GM12874 (cell line): ENCODE measurements at regions not wholly inside any gene's neighbourhood (a gene's known extent, or its start where the extent isn't known, plus 50 kb on each side); places are given as distances from the start of the nearest gene placed in this dataset.

Source experiments
- TF ChIP-seq, protein P1 (sequence below): IDR thresholded peaks from 2 replicates; pipeline ENCODE4 v1.5.1; 2011; ENCODE audit warnings: low read depth, mild to moderate bottlenecking, control low read depth, low read length, moderate library complexity; ENCODE audit not compliant: insufficient read depth

DNA sequence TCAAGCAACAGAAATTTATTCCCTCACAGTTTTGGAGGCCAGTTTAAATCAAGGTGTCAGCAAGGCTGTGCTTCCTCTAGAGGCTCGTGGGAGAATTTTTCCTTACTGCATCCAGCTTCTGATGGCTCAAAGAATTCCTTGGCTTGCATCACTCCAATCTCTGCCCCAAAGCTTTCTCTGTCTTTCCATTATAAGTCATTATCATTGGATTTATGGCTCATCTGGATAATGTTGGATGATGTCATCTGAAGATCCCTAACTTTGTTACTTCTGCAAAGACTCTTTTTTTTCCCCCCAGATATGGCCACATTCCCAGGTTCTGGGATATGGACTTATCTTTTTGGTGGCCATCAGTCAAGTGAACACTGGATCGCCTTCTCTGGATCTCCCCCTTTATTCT lies 146.3 kb upstream of the B3GAT2 start:
- TF ChIP-seq, protein P1, sequence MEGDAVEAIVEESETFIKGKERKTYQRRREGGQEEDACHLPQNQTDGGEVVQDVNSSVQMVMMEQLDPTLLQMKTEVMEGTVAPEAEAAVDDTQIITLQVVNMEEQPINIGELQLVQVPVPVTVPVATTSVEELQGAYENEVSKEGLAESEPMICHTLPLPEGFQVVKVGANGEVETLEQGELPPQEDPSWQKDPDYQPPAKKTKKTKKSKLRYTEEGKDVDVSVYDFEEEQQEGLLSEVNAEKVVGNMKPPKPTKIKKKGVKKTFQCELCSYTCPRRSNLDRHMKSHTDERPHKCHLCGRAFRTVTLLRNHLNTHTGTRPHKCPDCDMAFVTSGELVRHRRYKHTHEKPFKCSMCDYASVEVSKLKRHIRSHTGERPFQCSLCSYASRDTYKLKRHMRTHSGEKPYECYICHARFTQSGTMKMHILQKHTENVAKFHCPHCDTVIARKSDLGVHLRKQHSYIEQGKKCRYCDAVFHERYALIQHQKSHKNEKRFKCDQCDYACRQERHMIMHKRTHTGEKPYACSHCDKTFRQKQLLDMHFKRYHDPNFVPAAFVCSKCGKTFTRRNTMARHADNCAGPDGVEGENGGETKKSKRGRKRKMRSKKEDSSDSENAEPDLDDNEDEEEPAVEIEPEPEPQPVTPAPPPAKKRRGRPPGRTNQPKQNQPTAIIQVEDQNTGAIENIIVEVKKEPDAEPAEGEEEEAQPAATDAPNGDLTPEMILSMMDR: no peak

DNA sequence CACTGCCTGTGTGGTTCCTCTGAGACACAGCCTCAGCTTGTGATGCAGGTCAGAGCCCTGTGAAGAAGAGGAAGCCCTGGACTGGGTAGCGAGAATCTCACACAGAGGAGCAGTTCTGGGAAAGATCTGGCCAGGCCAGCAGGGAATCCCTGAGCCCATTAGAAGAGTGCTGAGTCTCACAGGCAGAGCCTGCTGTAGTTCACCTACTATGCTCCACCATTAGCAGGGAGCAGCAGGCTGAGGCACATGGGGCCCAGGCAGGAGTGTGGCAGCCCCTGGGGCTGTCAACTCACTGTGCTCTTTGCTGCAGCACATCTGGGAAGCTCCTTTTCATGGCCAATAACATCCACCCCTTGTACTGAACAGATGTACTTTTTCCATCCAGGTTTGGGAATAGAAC lies 146.8 kb upstream of the B3GAT2 start:
- TF ChIP-seq, protein P1: no peak

DNA sequence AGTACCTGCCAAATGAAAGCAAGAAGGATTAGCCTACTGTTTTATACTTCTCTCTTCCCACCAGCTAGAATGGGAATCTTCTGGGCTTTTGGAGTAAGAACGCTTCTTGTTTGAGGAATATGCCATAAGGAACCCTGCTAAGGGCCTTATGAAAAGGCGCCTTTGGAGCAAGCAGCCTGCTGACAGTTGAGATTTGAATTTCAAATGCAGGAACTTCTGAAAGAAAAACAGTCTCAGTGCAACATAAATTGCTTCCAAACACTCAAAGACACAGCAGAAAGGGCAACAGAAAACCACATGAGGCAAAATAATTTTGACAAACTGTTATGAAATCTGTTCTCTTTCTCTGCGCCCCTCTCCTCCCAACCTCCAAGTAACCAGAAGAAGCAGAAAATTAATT lies 149.4 kb upstream of the B3GAT2 start:
- TF ChIP-seq, protein P1: no peak

DNA sequence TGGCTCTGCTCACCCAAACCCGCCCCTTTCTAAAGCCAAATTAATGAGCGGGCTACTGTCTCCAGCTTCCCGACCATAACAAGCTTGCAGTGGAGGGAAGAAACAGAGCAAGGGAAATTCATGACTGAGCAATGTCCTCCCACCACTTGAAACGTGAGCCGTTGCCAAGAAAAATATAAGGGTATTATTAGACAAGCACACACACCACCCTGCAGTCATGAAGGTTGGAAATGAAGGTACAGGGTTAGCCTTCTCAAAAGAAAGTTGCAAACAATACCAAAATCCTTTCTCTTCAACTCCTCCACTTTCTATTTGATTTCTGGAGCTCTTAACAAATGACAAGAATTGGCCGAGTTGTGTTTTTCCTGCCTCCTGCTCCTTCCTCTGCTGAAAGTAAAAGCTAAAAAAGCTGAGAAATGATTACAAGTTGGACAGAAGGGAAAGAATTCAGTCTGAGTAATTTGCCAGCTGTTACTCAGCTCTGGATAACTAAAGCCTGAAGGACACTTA lies 151.1 kb upstream of the B3GAT2 start:
- TF ChIP-seq, protein P1: no peak

DNA sequence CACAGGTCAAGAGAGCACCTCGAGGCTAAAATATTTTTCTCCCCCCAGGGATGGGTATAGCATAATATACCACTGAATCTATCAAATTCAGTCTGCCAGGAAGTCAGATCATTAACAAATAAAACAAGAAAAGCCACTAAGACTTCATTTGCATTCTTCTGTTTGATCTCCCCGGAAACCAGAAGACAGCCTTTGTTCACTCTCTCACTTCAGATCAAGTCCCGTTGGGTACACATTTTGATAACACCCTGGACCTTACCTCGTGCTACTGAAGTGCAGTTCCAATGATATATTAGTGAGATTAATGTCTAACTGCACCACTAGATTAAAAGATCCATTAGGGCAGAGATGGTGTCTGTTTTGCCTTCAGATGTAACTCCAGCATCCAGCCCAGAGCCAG lies 157.7 kb upstream of the B3GAT2 start:
- TF ChIP-seq, protein P1: no peak

DNA sequence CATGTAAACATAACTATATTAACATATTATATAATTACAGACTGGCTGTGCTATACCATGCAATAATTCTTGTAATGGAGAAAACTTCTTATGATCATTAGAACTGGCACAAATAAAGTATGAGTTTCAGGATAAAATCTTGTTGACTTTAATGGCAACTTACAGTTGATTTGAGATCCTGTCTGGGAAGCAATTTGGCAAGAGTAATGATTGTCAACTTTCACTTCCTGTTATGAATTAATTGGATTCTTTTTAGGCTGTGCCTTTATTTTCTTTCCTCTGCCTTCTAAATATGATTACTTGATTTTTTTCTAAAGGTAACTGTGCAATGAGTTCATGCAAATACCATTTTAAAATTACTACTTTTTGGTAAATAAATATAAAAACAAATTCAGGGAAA lies 158.1 kb upstream of the B3GAT2 start:
- TF ChIP-seq, protein P1: no peak

DNA sequence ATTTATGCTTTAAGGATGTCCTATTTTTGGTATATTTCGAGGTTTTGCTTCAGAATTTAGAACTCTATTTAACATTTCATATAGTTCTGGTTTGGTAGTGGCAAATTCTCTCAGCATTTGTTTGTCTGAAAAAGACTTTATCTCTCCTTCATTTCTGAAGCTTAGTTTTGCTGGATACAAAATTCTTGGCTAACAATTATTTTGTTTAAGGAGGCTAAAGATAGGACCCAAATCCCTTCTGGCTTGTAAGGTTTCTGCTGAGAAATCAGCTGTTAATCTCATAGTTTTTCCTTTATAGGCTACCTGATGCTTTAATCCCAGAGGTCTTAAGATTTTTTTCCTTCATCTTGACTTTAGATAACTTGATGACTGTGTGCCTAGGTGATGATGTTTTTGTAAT lies 162.7 kb upstream of the B3GAT2 start:
- TF ChIP-seq, protein P1: no peak
